ENCODE measurements at regions not wholly inside any gene's neighbourhood (a gene's known extent, or its start where the extent isn't known, plus 50 kb on each side); places are given as distances from the start of the nearest gene placed in this dataset.

- TF ChIP-seq USF1 (CRISPR knock-in tag; IDR thresholded peaks at IDR 0.05) (no peak), JUN (CRISPR knock-in tag; IDR thresholded peaks at IDR 0.05) (no peak), EMX1 (CRISPR knock-in tag; IDR thresholded peaks at IDR 0.05) (no peak)
These were observed 671.7 kb upstream of the NR2F2 start (continued) for GRCh38 chr15:95658799-95659198.

- ChIA-PET POLR2A (no interaction called here), CTCF (no interaction called here)
- Mint-ChIP-seq H3K27me3 (ENCODE audit: low read depth) (no peaks in the 10 kb centered on the region), H3K4me1 (peaks cover 14% of the 10 kb centered on the region), H3K9me3 (no peaks in the 10 kb centered on the region), H3K4me3 (no peak overlapping the region), H3K27ac (no peak overlapping the region), H3K36me3 (no peaks in the 10 kb centered on the region)
- no peak for ATAC-seq
- TF ChIP-seq ZNF396 (CRISPR knock-in tag; IDR thresholded peaks at IDR 0.05; ENCODE audit: borderline replicate concordance) (no peak), ZNF416 (CRISPR knock-in tag; IDR thresholded peaks at IDR 0.05) (no peak), ATF6 (CRISPR knock-in tag; IDR thresholded peaks at IDR 0.05) (no peak), ATF3 (CRISPR knock-in tag; conservative IDR thresholded peaks at IDR 0.05) (no peak), E2F4 (CRISPR knock-in tag; IDR thresholded peaks at IDR 0.05; ENCODE audit: borderline replicate concordance, low read depth) (no peak)
- no peak for DNase-seq (ENCODE audit: low spot score)
These were observed 670.8 kb upstream of the NR2F2 start for GRCh38 chr15:95659656-95660055.

- no peak for DNase-seq (ENCODE audit: low spot score)
- ChIA-PET CTCF (no interaction called here), POLR2A (no interaction called here)
- H3K4me1 Mint-ChIP-seq, result peaks cover 23% of the 10 kb centered on the region
- H3K4me3 Mint-ChIP-seq, result no peak overlapping the region
- no peaks in the 10 kb centered on the region for H3K36me3 Mint-ChIP-seq
- H3K27me3 Mint-ChIP-seq (ENCODE audit: low read depth), result no peaks in the 10 kb centered on the region
- no peak overlapping the region for H3K27ac Mint-ChIP-seq
- no peak for ATAC-seq
- no peaks in the 10 kb centered on the region for H3K9me3 Mint-ChIP-seq
- TF ChIP-seq NR1H2 (CRISPR knock-in tag; IDR thresholded peaks at IDR 0.05), result no peak
- no peak for TF ChIP-seq NFYB (CRISPR knock-in tag; conservative IDR thresholded peaks at IDR 0.05; ENCODE audit: low read depth)
- no peak for TF ChIP-seq IRF1 (CRISPR knock-in tag; IDR thresholded peaks at IDR 0.05)
- TF ChIP-seq CREM (CRISPR knock-in tag; IDR thresholded peaks at IDR 0.05), result no peak
- no peak for TF ChIP-seq GTF2I (CRISPR knock-in tag; conservative IDR thresholded peaks at IDR 0.05)
- no peak for TF ChIP-seq OVOL2 (CRISPR knock-in tag; IDR thresholded peaks at IDR 0.05; ENCODE audit: borderline replicate concordance)
- no peak for TF ChIP-seq CREB1 (CRISPR knock-in tag; IDR thresholded peaks at IDR 0.05)
- no peak for TF ChIP-seq ZBTB43 (CRISPR knock-in tag; IDR thresholded peaks at IDR 0.05)
- no peak for TF ChIP-seq USF1 (CRISPR knock-in tag; IDR thresholded peaks at IDR 0.05)
- no peak for TF ChIP-seq CDX4 (CRISPR knock-in tag; IDR thresholded peaks at IDR 0.05; ENCODE audit: borderline replicate concordance)
- TF ChIP-seq USF2 (CRISPR knock-in tag; IDR thresholded peaks at IDR 0.05), result no peak
- TF ChIP-seq FOXK1 (CRISPR knock-in tag; IDR thresholded peaks at IDR 0.05), result no peak
- no peak for TF ChIP-seq ZNF425 (CRISPR knock-in tag; conservative IDR thresholded peaks at IDR 0.05)
- TF ChIP-seq ZNF512 (CRISPR knock-in tag; IDR thresholded peaks at IDR 0.05; ENCODE audit: borderline replicate concordance), result no peak
These were observed 667.9 kb upstream of the NR2F2 start for GRCh38 chr15:95662638-95663037.
